ENCODE measurements at regions not wholly inside any gene's neighbourhood (a gene's known extent, or its start where the extent isn't known, plus 50 kb on each side); places are given as distances from the start of the nearest gene placed in this dataset.

- no CpG with 5 or more reads among the region's 2 CpGs for WGBS (ENCODE audit: insufficient coverage)
- intact Hi-C loops (cut with micrococcal nuclease), result no loop called here
- Histone ChIP-seq H3K79me2 (ENCODE audit: control insufficient read depth, insufficient read depth, low read length) (no peaks in the 10 kb centered on the region), H2AFZ (ENCODE audit: insufficient read depth, low read depth, low read length, poor library complexity, severe bottlenecking) (no peak overlapping the region), H3K4me3 (ENCODE audit: control extremely low read depth in 1 of 5, extremely low read depth in 1 of 5, insufficient read depth in 1 of 5, low read depth in 2 of 5, low read length in 4 of 5) (no peak overlapping the region), H3K4me2 (replicated peaks; ENCODE audit: low read depth, low read length, poor library complexity, severe bottlenecking) (no peak overlapping the region), H3K27ac (ENCODE audit: low read length in 2 of 2) (no peak overlapping the region), H3K27me3 (replicated peaks in 1 of 4; ENCODE audit: control extremely low read depth in 1 of 4, control insufficient read depth in 3 of 4, insufficient read depth in 4 of 4, low read length in 3 of 4) (no peaks in the 10 kb centered on the region), H3K4me1 (ENCODE audit: control insufficient read depth in 2 of 2, insufficient read depth in 2 of 2, low read length in 2 of 2) (no peaks in the 10 kb centered on the region), H3K9me3 (ENCODE audit: control extremely low read depth in 1 of 3, control insufficient read depth in 2 of 3, insufficient read depth in 1 of 3, low read length in 2 of 3) (peaks cover 0 to 3% (median 0%) of the 10 kb centered on the region in 3 donors), H3K9ac (ENCODE audit: low read length) (no peak overlapping the region), H3K36me3 (replicated peaks in 1 of 2; ENCODE audit: control extremely low read depth in 1 of 2, control insufficient read depth in 1 of 2, extremely low read depth in 1 of 2, insufficient read depth in 2 of 2, low read length in 1 of 2) (no peaks in the 10 kb centered on the region), H4K20me1 (ENCODE audit: control insufficient read depth, insufficient read depth, low read length, poor library complexity, severe bottlenecking) (no peaks in the 10 kb centered on the region)
- Mint-ChIP-seq H3K27me3 (no peaks in the 10 kb centered on the region), H3K9me3 (ENCODE audit: insufficient read depth) (no peaks in the 10 kb centered on the region), H3K4me1 (no peaks in the 10 kb centered on the region), H3K4me3 (no peak overlapping the region), H3K27ac (no peak overlapping the region)
- ATAC-seq (ENCODE audit: low read depth), result no peak
- TF ChIP-seq, protein P1, sequence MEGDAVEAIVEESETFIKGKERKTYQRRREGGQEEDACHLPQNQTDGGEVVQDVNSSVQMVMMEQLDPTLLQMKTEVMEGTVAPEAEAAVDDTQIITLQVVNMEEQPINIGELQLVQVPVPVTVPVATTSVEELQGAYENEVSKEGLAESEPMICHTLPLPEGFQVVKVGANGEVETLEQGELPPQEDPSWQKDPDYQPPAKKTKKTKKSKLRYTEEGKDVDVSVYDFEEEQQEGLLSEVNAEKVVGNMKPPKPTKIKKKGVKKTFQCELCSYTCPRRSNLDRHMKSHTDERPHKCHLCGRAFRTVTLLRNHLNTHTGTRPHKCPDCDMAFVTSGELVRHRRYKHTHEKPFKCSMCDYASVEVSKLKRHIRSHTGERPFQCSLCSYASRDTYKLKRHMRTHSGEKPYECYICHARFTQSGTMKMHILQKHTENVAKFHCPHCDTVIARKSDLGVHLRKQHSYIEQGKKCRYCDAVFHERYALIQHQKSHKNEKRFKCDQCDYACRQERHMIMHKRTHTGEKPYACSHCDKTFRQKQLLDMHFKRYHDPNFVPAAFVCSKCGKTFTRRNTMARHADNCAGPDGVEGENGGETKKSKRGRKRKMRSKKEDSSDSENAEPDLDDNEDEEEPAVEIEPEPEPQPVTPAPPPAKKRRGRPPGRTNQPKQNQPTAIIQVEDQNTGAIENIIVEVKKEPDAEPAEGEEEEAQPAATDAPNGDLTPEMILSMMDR (IDR thresholded peaks at IDR 0.05), result no peak
- TF ChIP-seq EZH2 (IDR thresholded peaks at IDR 0.05; ENCODE audit: borderline replicate concordance, insufficient read depth, low read depth, low read length, poor library complexity, severe bottlenecking), result no peak
- POLR2A ChIA-PET, result no interaction called here
- DNase-seq, result no peak
- CTCF ChIA-PET, result no interaction called here
Measured at GRCh38 chr7:155877167-155877566, 64.9 kb upstream of the SHH start.

DNA sequence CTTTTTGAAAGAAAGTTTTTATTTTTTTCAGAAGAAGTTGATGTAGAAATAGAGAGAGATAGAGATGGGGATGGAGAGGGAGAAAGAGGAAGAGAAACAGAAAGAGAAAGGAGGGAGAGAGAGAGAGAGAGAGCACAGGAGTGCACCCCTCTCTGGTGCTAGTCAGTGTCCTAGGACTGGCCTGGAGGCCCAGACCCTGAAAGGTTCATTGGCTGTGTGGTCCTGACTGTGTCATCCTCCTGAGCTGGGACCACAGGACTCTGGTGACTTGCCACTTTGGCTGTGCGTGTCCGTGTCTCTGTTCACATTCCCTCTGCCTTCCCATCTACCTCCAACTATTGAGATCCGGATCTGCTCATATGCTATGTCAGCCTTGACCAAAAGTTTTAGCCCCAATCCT is 62.1 kb upstream of the SHH start:
- no peaks in the 10 kb centered on the region for H3K27me3 ChIP-seq (replicated peaks in 1 of 4; ENCODE audit: control extremely low read depth in 1 of 4, control insufficient read depth in 3 of 4, insufficient read depth in 4 of 4, low read length in 3 of 4)
- no peaks in the 10 kb centered on the region for H4K20me1 ChIP-seq (ENCODE audit: control insufficient read depth, insufficient read depth, low read length, poor library complexity, severe bottlenecking)
- ATAC-seq (ENCODE audit: low read depth), result no peak
- intact Hi-C loops (cut with micrococcal nuclease), result no loop called here
- no peak overlapping the region for H3K4me3 ChIP-seq (ENCODE audit: control extremely low read depth in 1 of 5, extremely low read depth in 1 of 5, insufficient read depth in 1 of 5, low read depth in 2 of 5, low read length in 4 of 5)
- no peak for TF ChIP-seq EZH2 (IDR thresholded peaks at IDR 0.05; ENCODE audit: borderline replicate concordance, insufficient read depth, low read depth, low read length, poor library complexity, severe bottlenecking)
- TF ChIP-seq, protein P1 (IDR thresholded peaks at IDR 0.05), result no peak
- WGBS (ENCODE audit: insufficient coverage), result 100% methylated on average over 3 of the region's 3 CpGs
- no peak overlapping the region for H3K27ac ChIP-seq (ENCODE audit: low read length in 2 of 2)
- no peaks in the 10 kb centered on the region for H3K4me1 Mint-ChIP-seq
- no peaks in the 10 kb centered on the region for H3K4me1 ChIP-seq (ENCODE audit: control insufficient read depth in 2 of 2, insufficient read depth in 2 of 2, low read length in 2 of 2)
- H3K79me2 ChIP-seq (ENCODE audit: control insufficient read depth, insufficient read depth, low read length), result no peaks in the 10 kb centered on the region
- H2AFZ ChIP-seq (ENCODE audit: insufficient read depth, low read depth, low read length, poor library complexity, severe bottlenecking), result no peak overlapping the region
- H3K9me3 ChIP-seq (ENCODE audit: control extremely low read depth in 1 of 3, control insufficient read depth in 2 of 3, insufficient read depth in 1 of 3, low read length in 2 of 3), result no peaks in the 10 kb centered on the region
- peaks cover 9% of the 10 kb centered on the region for H3K27me3 Mint-ChIP-seq
- no peaks in the 10 kb centered on the region for H3K9me3 Mint-ChIP-seq (ENCODE audit: insufficient read depth)
- POLR2A ChIA-PET, result no interaction called here
- CTCF ChIA-PET, result no interaction called here
- no peak overlapping the region for H3K9ac ChIP-seq (ENCODE audit: low read length)
- no peaks in the 10 kb centered on the region for H3K36me3 ChIP-seq (replicated peaks in 1 of 2; ENCODE audit: control extremely low read depth in 1 of 2, control insufficient read depth in 1 of 2, extremely low read depth in 1 of 2, insufficient read depth in 2 of 2, low read length in 1 of 2)
- H3K27ac Mint-ChIP-seq, result no peak overlapping the region
- no peak for DNase-seq
- H3K4me2 ChIP-seq (replicated peaks; ENCODE audit: low read depth, low read length, poor library complexity, severe bottlenecking), result no peak overlapping the region
- no peak overlapping the region for H3K4me3 Mint-ChIP-seq

Data from B cell (primary cell).